Psoas muscle (tissue), 7 donors: ENCODE measurements at regions not wholly inside any gene's neighbourhood (a gene's known extent, or its start where the extent isn't known, plus 50 kb on each side); places are given as distances from the start of the nearest gene placed in this dataset.

Source experiments
- ATAC-seq, 4 donors: fragments of 200-7000 bp; cut with Tn5 transposase; one replicate each; pipeline ENCODE4 v1.9.1; 2020; ENCODE audit warnings: moderate library complexity in 3 of 4, mild to moderate bottlenecking in 2 of 4
- DNase-seq, 2 donors: peaks; one replicate each; pipeline ENCODE4 v3.0.0-alpha.2; 2020
- H3K27ac ChIP-seq: fragments of 200-600 bp; one replicate; pipeline ENCODE4 v1.8.0; 2022
- H3K27me3 ChIP-seq, 3 donors: fragments of 200-600 bp in 1 of 3; one replicate each; pipeline versions ENCODE4 v1.6.1 to v1.8.0; 2013 to 2022; ENCODE audit warnings: low read length in 2 of 3, mild to moderate bottlenecking in 2 of 3, moderate library complexity in 1 of 3; ENCODE audit not compliant: insufficient read depth in 3 of 3
- H3K36me3 ChIP-seq, 2 donors: fragments of 200-600 bp in 1 of 2; one replicate each; pipeline versions ENCODE4 v1.6.1 to v1.8.0; 2013 to 2022; ENCODE audit warnings: low read depth in 1 of 2, mild to moderate bottlenecking in 1 of 2, moderate library complexity in 1 of 2; ENCODE audit not compliant: insufficient read depth in 1 of 2
- H3K4me1 ChIP-seq: fragments of 200-600 bp; one replicate; pipeline ENCODE4 v1.8.0; 2022
- H3K4me3 ChIP-seq: fragments of 200-600 bp; one replicate; pipeline ENCODE4 v1.8.0; 2022; ENCODE audit warnings: mild to moderate bottlenecking
- H3K9me3 ChIP-seq: fragments of 200-600 bp; one replicate; pipeline ENCODE4 v1.8.0; 2022
- WGBS, 3 donors: extraction: QIAGEN DNeasy Blood & Tissue Kit; methylation state at CpG; one replicate each; pipeline versions ENCODE4 v1.1.6 to v1.1.7; 2013; 5-methylcytosine and 5-hydroxymethylcytosine counted together
- intact Hi-C, 2 donors: fragments of 100-400 bp; cut with DNase I; formaldehyde crosslinking; loops; one replicate each; pipeline versions ENCODE4 v1.11.0 to v1.14.2; 2022
- TF ChIP-seq, protein P1 (sequence below): fragments of 200-600 bp; IDR thresholded peaks from one replicate; pipeline ENCODE4 v1.8.0; 2022; ENCODE audit warnings: antibody characterized with exemption
- donor health status: healthy with polysubstance abuse.
- donor health status: DM: no; HTN: no; CAD: no; lungs with moderate emphysema.
- donor health status: Bipolar disorder and iron deficiency.
- donor health status: healthy.
- donor health status: DM: yes; HTN: yes; CAD: no.
- donor health status: DM: no; HTN: no; CAD: no.
- donor health status: DM: yes; HTN: yes; CAD: no.

DNA sequence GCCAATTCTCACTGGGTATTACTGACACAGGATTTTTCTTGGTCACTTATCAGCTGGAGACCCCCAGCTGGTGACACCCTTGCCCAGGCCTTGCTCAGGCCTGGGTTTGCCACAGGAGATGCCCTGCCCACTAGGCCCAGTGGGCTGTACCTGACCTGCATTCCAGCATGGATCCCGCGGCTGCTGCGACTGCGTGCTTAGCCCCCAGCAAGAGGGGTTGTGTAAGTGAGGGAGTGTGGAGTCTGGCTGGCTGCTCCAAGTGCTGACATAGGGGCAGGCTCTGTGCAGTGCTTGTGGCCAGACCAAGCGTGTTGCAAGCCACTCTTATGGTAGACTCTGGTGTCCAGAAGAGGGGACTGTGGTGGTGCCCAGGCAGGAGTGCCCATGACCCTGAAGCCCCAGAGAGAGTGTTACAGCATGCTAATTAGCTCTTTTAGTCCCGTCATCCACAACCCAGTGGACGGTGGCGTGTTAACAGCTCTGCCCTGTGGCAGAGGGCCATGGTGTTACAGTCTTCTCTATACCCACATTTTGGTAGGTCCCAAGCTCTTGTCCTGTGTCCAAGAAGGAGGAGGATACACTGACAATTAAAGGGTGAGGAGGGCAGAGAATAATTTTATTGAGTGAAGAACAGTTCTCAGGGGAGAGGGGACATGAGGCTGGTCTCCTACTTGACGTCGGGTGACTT lies 491.7 kb upstream of the MEIS1 start:
- H3K27me3 ChIP-seq = no peaks in the 10 kb centered on the region
- ATAC-seq (no peak), DNase-seq (no peak)
- no peaks in the 10 kb centered on the region for H3K9me3 ChIP-seq
- no peak overlapping the region for H3K4me3 ChIP-seq
- intact Hi-C loops = no loop called here
- no peak overlapping the region for H3K27ac ChIP-seq
- 96 to 97% (median 97%) methylated on average over 10 of the region's 10 CpGs for whole genome bisulfite sequencing, 3 donors
- TF ChIP-seq, protein P1, sequence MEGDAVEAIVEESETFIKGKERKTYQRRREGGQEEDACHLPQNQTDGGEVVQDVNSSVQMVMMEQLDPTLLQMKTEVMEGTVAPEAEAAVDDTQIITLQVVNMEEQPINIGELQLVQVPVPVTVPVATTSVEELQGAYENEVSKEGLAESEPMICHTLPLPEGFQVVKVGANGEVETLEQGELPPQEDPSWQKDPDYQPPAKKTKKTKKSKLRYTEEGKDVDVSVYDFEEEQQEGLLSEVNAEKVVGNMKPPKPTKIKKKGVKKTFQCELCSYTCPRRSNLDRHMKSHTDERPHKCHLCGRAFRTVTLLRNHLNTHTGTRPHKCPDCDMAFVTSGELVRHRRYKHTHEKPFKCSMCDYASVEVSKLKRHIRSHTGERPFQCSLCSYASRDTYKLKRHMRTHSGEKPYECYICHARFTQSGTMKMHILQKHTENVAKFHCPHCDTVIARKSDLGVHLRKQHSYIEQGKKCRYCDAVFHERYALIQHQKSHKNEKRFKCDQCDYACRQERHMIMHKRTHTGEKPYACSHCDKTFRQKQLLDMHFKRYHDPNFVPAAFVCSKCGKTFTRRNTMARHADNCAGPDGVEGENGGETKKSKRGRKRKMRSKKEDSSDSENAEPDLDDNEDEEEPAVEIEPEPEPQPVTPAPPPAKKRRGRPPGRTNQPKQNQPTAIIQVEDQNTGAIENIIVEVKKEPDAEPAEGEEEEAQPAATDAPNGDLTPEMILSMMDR = no peak
- H3K36me3 ChIP-seq = no peaks in the 10 kb centered on the region
- no peaks in the 10 kb centered on the region for H3K4me1 ChIP-seq

DNA sequence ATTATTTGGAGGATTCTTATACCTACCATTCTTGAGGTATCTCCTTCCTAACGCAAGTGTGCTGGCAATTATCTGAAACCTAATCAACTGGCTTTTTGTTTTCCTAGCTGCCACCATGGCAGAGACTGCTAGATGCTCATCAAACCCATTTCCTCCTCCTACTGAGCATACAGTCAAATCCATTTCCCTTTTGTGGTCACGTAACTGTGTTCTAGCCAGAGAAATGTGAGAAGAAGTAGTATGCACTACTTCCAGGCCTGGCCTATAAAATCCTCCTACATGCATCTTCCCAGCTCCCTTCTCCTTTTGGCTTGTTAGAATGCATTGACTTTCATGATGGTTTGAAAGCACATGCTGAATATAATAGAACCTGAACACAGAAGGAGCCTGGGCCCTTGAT lies 494.1 kb upstream of the MEIS1 start:
- 79 to 89% (median 81%) methylated on average over 2 of the region's 2 CpGs for WGBS, 3 donors
- Histone ChIP-seq H3K4me1 (no peaks in the 10 kb centered on the region), H3K27me3 (no peaks in the 10 kb centered on the region), H3K4me3 (no peak overlapping the region), H3K27ac (no peak overlapping the region), H3K36me3 (no peaks in the 10 kb centered on the region), H3K9me3 (no peaks in the 10 kb centered on the region)
- intact Hi-C loops = no loop called here
- no peak for DNase-seq
- ATAC-seq = no peak
- TF ChIP-seq, protein P1 = no peak

DNA sequence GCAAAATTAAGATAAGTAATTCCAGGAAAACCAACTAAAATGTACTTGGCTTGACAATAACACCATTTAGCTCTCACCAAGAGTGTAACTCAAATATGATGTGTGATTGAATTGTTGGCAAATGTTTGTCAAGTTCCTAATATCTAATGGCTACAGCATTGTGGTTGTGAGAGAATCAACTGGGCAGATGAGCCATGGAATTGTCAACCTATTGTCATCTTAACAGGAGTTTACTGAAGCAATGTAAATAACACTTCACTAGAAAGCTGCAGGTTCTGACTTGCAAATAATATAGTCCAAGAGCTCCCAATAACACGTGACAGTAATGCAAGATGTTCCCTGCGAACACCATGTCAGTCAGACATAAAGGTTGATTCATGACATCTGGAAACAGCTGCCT lies 495.2 kb upstream of the MEIS1 start:
- DNase-seq (no peak), ATAC-seq (no peak)
- Histone ChIP-seq H3K9me3 (no peaks in the 10 kb centered on the region), H3K4me3 (no peak overlapping the region), H3K36me3 (no peaks in the 10 kb centered on the region), H3K27me3 (no peaks in the 10 kb centered on the region), H3K27ac (no peak overlapping the region), H3K4me1 (no peaks in the 10 kb centered on the region)
- 47 to 59% (median 58%) methylated on average over 2 of the region's 2 CpGs for WGBS, 3 donors
- intact Hi-C loops = no loop called here
- TF ChIP-seq, protein P1 = no peak

DNA sequence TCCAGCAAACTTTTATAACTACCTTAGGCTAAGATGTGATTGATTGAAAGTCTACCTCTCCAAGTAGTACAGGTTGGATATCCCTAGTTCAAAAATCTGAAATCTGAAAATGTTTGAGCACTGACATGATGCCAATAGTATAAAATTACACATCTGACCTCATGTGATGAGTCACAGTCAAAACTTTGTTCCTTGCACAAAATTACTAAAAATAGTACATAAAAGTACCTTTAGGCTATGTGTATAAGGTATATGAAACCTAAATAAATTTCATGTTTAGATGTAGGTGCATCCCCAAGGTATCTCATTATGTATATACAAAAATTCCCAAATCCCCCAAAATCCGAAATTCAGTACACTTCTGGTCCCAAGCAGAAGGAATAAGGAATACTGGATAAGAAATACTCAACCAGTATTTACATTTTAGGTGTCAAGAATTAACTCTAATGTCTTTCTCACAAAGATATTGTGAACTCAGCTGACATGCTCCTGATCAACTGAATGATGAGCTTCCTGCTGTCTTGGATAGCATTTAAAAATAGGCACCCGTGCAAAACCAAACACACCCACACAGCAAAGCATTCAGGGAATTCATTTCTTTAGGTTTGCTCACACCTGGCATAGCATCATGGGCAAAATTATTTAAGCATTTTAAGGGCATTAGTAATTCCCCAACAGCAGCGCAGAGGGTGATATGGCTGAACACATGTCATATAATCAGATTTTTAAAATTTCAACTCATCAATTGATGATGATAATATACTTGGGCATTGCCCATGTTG lies 497.4 kb upstream of the MEIS1 start:
- no peaks in the 10 kb centered on the region for H3K27me3 ChIP-seq
- WGBS, 3 donors = 78 to 83% (median 81%) methylated on average over 3 of the region's 3 CpGs
- DNase-seq = no peak
- no peak overlapping the region for H3K27ac ChIP-seq
- intact Hi-C loops = no loop called here
- ATAC-seq = no peak
- no peaks in the 10 kb centered on the region for H3K36me3 ChIP-seq
- no peaks in the 10 kb centered on the region for H3K9me3 ChIP-seq
- no peak overlapping the region for H3K4me3 ChIP-seq
- TF ChIP-seq, protein P1 = no peak
- H3K4me1 ChIP-seq = no peaks in the 10 kb centered on the region
